GM12891 (cell line): ENCODE measurements at regions not wholly inside any gene's neighbourhood (a gene's known extent, or its start where the extent isn't known, plus 50 kb on each side); places are given as distances from the start of the nearest gene placed in this dataset.

Source experiments
- POLR2A ChIP-seq: IDR thresholded peaks from 2 replicates; pipeline ENCODE4 v1.6.1; 2011; ENCODE audit warnings: low read depth, low read length, control low read depth
- POLR2AphosphoS5 ChIP-seq: IDR thresholded peaks from 2 replicates; pipeline ENCODE4 v1.6.1; 2011; ENCODE audit warnings: low read depth, low read length, control low read depth

DNA sequence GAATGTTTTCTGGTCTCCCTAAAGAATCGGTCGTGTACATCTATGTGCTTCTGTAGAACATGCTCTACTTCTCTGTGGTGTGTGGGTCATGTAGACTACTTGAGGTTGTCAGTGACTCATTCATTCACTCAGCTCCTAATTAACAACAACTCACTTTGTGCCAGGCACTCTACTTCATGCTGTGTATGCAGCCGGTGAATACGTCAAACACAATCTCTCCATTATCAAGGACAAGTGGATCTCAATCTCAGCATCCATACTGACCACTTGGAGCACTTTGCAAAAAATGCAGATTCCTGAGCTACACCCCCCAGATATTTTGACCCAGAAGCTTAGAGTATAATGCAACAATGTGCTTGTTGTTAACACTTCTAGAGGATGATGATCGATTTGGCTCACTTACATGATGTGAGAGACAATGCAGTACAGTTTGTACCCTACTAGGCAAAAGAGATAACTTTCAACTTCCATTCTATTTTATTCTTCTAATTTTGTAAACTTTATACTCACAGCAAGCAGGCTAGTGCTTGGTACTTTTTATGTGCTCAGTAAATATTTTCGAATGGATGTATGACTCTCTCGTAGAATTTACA, 508.6 kb upstream of the ADAMTS5 start:
- TF ChIP-seq POLR2AphosphoS5 (no peak), POLR2A (no peak)
